HG03103 (cell line): ENCODE measurements at regions not wholly inside any gene's neighbourhood (a gene's known extent, or its start where the extent isn't known, plus 50 kb on each side); places are given as distances from the start of the nearest gene placed in this dataset.
"Not testable (repeated sequence)": the region's sequence is repeated elsewhere in the genome, so short reads cannot be mapped to it uniquely, and the experiment has no call there.

Experiments
- ATAC-seq: cut with Tn5 transposase; IDR thresholded peaks from one replicate; pipeline ENCODE4 v1.9.1; 2021; ENCODE audit warnings: low read depth; ENCODE audit not compliant: unreplicated experiment

- not testable (repeated sequence) for ATAC-seq
These were observed 69.6 kb upstream of the LRFN2 start for GRCh38 chr6:40656772-40657171.

DNA sequence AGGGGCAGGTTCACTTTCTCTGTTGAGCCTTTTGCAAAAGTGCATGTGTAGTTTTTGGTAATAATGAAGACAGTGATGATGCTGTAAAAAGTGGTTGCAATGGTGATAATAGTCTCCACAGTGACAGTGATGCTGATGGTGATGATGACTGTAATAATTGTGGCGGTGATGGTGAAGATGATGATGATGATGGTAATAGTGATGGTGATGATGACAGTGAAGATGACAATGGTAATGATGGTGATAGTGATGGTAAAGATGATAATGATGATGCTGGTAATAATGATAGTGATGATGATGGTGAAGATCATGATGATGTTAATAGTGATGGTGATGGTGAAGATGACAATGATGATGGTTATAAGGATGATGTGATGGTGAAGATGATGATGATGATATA is 67.7 kb upstream of the LRFN2 start:
- ATAC-seq, result no peak

GRCh38 chr6:40645043-40645442 is 57.9 kb upstream of the LRFN2 start:
- ATAC-seq, result no peak

DNA sequence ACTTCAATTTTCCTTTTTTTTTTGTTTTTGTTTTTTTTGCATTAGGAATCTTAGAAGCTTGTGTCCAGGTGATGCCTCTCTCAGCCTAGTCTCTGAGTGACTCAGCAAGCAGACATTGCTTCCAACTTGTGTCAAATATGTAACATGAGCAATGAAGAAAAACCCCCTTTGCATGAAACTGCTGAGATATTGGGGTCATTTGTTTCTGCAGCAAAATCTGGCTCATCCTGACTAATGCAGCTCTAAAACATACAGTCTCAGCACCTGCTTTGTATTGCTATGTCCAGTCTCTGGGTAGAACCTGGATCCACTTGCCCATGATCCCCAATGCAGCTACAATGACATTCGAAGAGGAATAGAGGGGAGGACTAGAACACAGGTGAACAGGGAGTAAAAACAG is 55.7 kb upstream of the LRFN2 start:
- no peak for ATAC-seq

- ATAC-seq, result no peak
These were observed 55.0 kb upstream of the LRFN2 start for GRCh38 chr6:40642190-40642589.

- no peak for ATAC-seq
These were observed 53.5 kb upstream of the LRFN2 start for GRCh38 chr6:40640599-40641227.
